Hepatocyte (in vitro differentiated cells): ENCODE measurements at regions not wholly inside any gene's neighbourhood (a gene's known extent, or its start where the extent isn't known, plus 50 kb on each side); places are given as distances from the start of the nearest gene placed in this dataset.

Source experiments
- CTCF ChIP-seq: fragments of 200-600 bp; sonication (generic); IDR thresholded peaks from 2 replicates; pipeline ENCODE4 v1.5.1; 2016; ENCODE audit warnings: antibody characterized with exemption, mild to moderate bottlenecking; ENCODE audit not compliant: poor library complexity
- EZH2phosphoT487 ChIP-seq: fragments of 200-600 bp; sonication (generic); IDR thresholded peaks from one replicate; pipeline ENCODE4 v1.6.1; 2018; ENCODE audit warnings: antibody characterized with exemption, mild to moderate bottlenecking, low read depth, moderate library complexity; ENCODE audit not compliant: unreplicated experiment, severe bottlenecking

GRCh38 chr18:77985526-77986281, 736.1 kb downstream of the GALR1 start:
- TF ChIP-seq CTCF: no peak
- TF ChIP-seq EZH2phosphoT487: no peak
